Retinal pigment epithelial cell (primary cell): ENCODE measurements at regions not wholly inside any gene's neighbourhood (a gene's known extent, or its start where the extent isn't known, plus 50 kb on each side); places are given as distances from the start of the nearest gene placed in this dataset.

Experiments
- DNase-seq: peaks from one replicate; pipeline ENCODE4 v3.0.0-alpha.2; 2010; ENCODE audit warnings: low read depth
- H3K4me3 ChIP-seq: 2 replicates; pipeline ENCODE4 v1.5.1; 2011; ENCODE audit warnings: mild to moderate bottlenecking, low read length, control low read depth, moderate library complexity
- TF ChIP-seq, protein P1 (sequence below): conservative IDR thresholded peaks from 2 replicates; pipeline ENCODE4 v1.5.1; 2011; ENCODE audit warnings: low read depth, low read length, control low read depth, inconsistent platforms

DNA sequence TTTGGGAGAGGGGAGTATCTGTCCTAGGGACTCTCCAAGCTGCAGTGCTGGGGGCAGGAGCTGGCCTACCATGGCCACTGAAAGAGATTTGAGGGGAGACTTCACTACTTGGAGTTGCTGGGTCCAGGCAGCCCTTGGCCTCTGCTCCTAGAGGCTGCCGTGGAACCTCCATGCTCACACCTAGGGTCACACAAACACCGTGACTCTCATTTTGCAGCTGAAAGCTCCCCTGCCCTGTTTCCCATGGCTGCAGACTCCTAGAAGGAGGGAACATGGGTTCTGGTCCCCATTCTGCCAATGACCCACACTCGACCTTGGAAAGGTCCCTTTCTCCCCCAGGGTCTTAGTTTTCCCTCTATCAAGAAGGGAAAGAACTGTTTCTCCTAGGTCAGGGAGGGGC lies 147.1 kb upstream of the PPP1R26 start:
- TF ChIP-seq, protein P1, sequence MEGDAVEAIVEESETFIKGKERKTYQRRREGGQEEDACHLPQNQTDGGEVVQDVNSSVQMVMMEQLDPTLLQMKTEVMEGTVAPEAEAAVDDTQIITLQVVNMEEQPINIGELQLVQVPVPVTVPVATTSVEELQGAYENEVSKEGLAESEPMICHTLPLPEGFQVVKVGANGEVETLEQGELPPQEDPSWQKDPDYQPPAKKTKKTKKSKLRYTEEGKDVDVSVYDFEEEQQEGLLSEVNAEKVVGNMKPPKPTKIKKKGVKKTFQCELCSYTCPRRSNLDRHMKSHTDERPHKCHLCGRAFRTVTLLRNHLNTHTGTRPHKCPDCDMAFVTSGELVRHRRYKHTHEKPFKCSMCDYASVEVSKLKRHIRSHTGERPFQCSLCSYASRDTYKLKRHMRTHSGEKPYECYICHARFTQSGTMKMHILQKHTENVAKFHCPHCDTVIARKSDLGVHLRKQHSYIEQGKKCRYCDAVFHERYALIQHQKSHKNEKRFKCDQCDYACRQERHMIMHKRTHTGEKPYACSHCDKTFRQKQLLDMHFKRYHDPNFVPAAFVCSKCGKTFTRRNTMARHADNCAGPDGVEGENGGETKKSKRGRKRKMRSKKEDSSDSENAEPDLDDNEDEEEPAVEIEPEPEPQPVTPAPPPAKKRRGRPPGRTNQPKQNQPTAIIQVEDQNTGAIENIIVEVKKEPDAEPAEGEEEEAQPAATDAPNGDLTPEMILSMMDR = no peak
- H3K4me3 ChIP-seq = no peak overlapping the region
- no peak for DNase-seq

DNA sequence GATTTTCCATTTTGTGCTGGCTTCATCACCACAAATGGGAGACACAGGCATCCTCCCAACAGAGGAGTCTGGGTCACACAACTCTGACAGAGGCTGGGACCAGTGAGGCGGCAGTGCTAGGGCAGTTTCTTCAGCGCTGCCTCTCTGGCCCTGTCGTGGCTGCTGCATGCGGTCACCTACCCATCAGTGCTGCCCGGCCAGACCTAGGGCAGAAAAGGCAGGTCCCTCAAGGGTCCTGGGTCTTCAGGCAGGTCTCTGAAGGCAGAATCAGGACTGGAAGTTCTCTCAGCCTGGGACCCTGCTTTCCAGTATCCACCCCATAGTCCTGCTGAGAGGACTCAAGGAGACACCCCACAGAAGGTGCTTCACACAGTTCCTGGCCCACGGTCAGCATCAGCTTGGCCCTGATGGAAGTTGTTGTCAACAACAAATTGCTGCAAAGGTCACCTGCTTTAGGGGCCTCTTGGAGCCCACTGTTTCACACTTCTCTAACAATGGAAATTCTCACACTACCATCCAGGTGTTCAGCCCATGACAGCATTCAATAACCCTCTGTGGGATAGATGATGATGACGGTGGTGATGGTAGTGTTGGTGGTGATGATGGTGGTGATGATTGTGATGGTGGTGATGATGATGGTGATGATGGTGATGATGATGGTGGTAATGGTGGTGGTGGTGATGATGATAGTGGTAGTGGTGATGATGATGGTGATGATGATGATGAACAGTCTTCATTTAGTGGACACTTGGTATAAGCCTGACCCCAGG lies 146.4 kb upstream of the PPP1R26 start:
- H3K4me3 ChIP-seq = no peak overlapping the region
- TF ChIP-seq, protein P1 = no peak
- DNase-seq = no peak

DNA sequence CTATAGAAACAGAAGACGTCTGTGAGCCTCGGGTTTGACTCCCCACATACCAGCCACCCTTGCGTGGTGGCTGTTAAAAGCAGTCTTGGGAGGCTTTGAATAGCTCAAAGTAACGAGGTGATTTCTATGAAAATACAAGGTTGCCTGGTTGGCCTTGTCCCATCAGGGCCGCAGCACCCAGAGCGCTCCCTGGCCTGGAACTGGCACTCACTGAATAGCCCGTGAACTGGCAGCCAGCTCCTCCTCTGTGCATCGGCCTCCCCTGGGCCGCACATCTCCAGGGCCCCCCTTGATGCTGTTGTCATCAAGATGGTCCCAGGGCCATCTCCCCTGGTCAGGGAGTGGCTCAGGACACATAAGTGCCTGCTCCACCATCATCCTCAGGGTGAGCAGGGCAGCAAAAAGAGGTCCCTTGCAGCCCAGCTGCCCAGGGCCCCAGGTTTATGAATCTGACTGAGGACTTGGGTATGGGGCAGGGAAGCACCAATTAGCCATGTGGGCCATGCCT lies 144.6 kb upstream of the PPP1R26 start:
- H3K4me3 ChIP-seq = no peak overlapping the region
- TF ChIP-seq, protein P1 = no peak
- no peak for DNase-seq

DNA sequence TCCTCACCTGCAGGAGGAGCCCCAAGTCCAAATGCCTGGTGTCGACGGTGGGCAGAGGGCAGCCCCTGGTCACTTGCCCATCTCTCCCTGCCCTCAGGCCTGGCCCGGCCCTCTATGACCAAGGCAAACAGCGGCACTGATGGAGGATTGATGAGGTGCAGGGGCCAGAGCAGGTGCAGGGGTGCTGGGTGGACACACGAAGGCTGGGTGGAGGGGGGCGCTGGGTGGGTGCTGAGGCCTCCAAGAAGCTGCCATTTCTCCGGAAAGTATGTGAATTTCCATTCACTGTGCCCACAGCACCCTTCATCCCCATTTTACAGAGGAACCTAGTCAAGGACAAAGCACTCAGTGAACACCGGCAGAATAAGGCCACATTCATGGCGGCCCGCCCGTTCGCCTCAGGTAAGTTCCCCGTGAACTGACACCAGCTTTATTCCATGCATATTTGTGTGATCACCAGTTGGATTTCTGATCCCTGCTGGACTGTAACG lies 143.8 kb upstream of the PPP1R26 start:
- DNase-seq = no peak
- TF ChIP-seq, protein P1 = no peak
- no peak overlapping the region for H3K4me3 ChIP-seq

DNA sequence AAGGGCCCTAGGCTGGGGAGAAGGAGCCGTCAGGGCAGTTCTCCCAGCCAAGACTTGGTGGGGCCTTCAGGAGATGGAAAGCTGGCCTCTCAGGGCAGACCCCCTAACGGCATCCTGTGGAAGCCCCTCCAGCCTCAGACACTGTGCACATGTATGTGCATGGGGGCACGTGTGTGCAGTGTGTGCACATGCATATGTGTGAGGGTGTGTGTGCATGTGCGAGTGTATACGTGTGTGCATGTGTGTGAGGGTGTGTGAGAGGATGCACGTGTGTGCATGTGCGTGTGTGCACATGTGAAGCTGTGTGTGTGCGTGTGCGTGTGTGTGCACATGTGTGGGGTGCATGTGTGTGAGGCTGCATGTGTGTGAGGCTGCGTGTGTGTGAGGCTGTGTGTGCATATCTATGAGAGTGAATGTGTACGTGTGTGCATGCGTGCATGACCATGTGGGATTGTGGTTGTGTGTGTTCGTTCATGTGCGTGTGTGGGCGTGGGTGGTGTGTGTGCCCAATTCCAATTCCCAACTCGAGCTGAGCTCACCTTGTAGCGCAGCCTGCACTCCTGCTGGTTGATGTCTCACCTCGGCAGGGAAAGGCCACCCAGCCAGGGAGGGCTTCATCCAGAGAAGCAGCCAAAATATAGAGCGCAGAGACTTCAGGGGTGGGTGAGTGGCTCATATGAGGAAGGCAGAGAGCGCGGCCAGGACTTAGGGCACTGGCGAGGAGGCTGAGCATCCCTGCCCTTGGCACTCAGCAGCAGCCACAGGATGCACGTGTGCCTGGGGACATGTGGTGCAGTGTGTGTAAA lies 142.7 kb upstream of the PPP1R26 start:
- DNase-seq = no peak
- H3K4me3 ChIP-seq = no peak overlapping the region
- TF ChIP-seq, protein P1 = no peak

DNA sequence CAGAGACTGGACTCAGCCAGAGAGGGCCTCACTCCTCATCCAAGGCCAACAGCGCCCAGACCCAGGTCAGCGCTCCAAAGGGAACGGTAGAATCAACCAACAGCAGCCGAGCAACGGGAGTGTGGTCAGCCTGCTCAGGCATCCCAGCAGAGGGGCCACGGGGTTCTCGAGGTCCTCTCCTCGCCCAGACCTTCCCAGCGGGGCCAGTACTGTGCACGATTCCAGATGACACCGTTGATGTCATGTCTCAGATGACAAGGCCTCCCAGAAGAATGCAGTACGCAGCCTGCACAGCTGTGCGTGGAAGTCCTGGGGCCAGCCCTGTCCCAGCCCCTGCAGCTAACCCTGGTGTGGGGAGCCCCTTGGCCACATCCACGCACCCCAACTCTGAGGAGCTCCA lies 141.0 kb upstream of the PPP1R26 start:
- TF ChIP-seq, protein P1 = no peak
- H3K4me3 ChIP-seq = no peak overlapping the region
- DNase-seq = no peak
